ENCODE measurements at regions not wholly inside any gene's neighbourhood (a gene's known extent, or its start where the extent isn't known, plus 50 kb on each side); places are given as distances from the start of the nearest gene placed in this dataset.

- TF ChIP-seq ZFX (IDR thresholded peaks at IDR 0.05) = no peak
- TF ChIP-seq, protein P1, sequence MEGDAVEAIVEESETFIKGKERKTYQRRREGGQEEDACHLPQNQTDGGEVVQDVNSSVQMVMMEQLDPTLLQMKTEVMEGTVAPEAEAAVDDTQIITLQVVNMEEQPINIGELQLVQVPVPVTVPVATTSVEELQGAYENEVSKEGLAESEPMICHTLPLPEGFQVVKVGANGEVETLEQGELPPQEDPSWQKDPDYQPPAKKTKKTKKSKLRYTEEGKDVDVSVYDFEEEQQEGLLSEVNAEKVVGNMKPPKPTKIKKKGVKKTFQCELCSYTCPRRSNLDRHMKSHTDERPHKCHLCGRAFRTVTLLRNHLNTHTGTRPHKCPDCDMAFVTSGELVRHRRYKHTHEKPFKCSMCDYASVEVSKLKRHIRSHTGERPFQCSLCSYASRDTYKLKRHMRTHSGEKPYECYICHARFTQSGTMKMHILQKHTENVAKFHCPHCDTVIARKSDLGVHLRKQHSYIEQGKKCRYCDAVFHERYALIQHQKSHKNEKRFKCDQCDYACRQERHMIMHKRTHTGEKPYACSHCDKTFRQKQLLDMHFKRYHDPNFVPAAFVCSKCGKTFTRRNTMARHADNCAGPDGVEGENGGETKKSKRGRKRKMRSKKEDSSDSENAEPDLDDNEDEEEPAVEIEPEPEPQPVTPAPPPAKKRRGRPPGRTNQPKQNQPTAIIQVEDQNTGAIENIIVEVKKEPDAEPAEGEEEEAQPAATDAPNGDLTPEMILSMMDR (conservative IDR thresholded peaks at IDR 0.05) = no peak
- H3K27ac ChIP-seq = no peak overlapping the region
Measured at GRCh38 chr1:50305808-50306207, 117.4 kb downstream of the DMRTA2 start.

- TF ChIP-seq ZFX (IDR thresholded peaks at IDR 0.05) = no peak
- TF ChIP-seq, protein P1 (conservative IDR thresholded peaks at IDR 0.05) = no peak
- H3K27ac ChIP-seq = no peak overlapping the region
Measured at GRCh38 chr1:50300297-50300696, 122.9 kb downstream of the DMRTA2 start.

GRCh38 chr1:50295566-50295965 lies 127.7 kb downstream of the DMRTA2 start:
- H3K27ac ChIP-seq = no peak overlapping the region
- TF ChIP-seq, protein P1 (conservative IDR thresholded peaks at IDR 0.05) = no peak
- TF ChIP-seq ZFX (IDR thresholded peaks at IDR 0.05) = no peak

DNA sequence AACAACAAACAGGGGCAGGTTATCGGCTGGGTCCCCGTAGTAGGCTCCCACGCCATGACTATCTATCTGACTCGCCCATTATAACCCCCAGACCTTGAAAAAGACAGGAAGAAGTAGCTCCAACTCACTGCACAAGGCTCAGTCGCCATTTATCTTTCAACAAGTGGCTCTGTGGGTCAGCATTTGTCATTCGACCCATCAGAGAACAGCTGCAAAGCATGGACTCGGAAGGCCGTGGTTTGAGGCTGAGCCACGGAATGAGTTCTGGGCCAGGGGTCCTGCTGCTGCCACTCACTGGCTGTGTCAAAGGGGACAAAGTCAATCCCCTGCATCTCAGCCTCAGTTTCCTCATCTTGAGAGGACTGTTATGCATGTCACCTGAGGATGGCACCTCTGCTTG lies 131.0 kb downstream of the DMRTA2 start:
- TF ChIP-seq, protein P1 (conservative IDR thresholded peaks at IDR 0.05) = no peak
- no peak for TF ChIP-seq ZFX (IDR thresholded peaks at IDR 0.05)
- no peak overlapping the region for H3K27ac ChIP-seq

DNA sequence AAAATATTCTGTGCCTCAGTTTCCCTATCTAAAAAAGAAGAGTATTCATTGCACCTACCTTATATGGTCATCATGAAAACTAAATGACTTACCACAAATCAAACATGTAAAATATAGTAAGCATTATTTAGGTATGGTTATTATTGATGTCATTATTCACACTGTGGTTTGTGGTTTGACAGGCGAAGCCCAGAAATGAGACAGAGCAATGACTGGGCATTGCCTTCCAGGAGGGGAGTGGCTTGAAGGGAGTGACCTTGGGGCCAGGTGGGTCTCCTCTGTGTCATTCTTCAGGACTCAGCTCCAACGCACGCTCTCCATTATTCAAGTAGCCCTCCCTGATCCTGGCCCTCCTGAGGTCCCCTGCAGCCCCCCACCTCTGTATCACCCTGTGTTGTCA lies 133.7 kb downstream of the DMRTA2 start:
- no peak for TF ChIP-seq ZFX (IDR thresholded peaks at IDR 0.05)
- TF ChIP-seq, protein P1 (conservative IDR thresholded peaks at IDR 0.05) = no peak
- no peak overlapping the region for H3K27ac ChIP-seq

GRCh38 chr1:50285994-50286393 lies 137.2 kb downstream of the DMRTA2 start:
- TF ChIP-seq, protein P1 (conservative IDR thresholded peaks at IDR 0.05) = no peak
- no peak for TF ChIP-seq ZFX (IDR thresholded peaks at IDR 0.05)
- H3K27ac ChIP-seq = no peak overlapping the region

DNA sequence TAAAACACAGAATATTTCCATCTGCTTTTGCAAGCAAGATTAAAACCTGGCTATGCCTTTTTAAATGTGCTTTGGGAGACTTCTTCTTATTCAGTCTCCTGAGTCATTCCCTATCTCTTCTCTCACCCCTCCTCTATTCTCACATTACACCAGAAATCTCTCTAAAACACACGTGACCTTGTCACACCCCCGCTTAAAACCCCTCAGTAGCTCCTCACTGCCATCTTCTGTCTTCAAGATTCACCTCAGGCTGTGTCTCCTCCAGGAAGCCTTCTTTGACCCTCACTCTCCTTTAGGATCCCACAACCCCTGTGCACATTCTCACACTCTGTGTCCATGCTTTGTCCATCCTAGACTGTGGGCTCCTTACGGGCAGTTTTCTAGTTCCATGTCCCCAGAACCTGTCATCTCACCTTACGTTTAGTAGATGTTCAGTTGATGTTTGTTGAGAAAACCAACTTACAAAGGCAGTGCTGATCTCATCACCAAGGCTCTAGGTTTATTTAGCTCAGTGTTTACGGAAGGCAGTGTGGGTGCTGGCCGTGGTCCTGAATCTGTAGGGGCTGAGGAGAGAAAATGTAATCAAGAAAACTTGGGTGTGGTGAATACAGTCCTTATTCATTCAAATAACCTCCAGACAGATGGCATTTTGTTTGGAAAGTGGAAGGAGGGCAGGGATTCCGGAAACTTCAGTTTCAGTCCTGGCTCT lies 143.5 kb downstream of the DMRTA2 start:
- no peak for TF ChIP-seq ZFX (IDR thresholded peaks at IDR 0.05)
- TF ChIP-seq, protein P1 (conservative IDR thresholded peaks at IDR 0.05) = no peak
- no peak overlapping the region for H3K27ac ChIP-seq

All from C4-2B (cell line).